ENCODE measurements at regions not wholly inside any gene's neighbourhood (a gene's known extent, or its start where the extent isn't known, plus 50 kb on each side); places are given as distances from the start of the nearest gene placed in this dataset.

- Histone ChIP-seq H3K4me2 (ENCODE audit: low read length, poor library complexity, severe bottlenecking) (no peak overlapping the region), H2BK15ac (ENCODE audit: low read depth, poor library complexity, severe bottlenecking) (no peak overlapping the region), H4K8ac (ENCODE audit: low read length) (no peak overlapping the region), H3K27ac (ENCODE audit: low read length, poor library complexity, severe bottlenecking) (no peak overlapping the region), H2BK5ac (ENCODE audit: low read depth, low read length, poor library complexity, severe bottlenecking) (no peak overlapping the region), H2BK120ac (ENCODE audit: low read depth, low read length) (no peak overlapping the region), H4K91ac (ENCODE audit: low read length) (no peak overlapping the region), H3K9ac (ENCODE audit: low read length) (no peak overlapping the region), H3K36me3 (ENCODE audit: control insufficient read depth in 1 of 2, insufficient read depth in 2 of 2, low read depth in 1 of 2, low read length in 2 of 2) (no peaks in the 10 kb centered on the region), H3K14ac (ENCODE audit: low read length in 2 of 2) (no peak overlapping the region), H3K79me1 (replicated peaks; ENCODE audit: low read length, poor library complexity, severe bottlenecking) (no peaks in the 10 kb centered on the region), H3K4ac (ENCODE audit: low read depth in 1 of 2, low read length in 2 of 2) (no peak overlapping the region), H2AFZ (ENCODE audit: low read depth, low read length) (no peak overlapping the region), H3K9me3 (ENCODE audit: control insufficient read depth, low read length) (no peaks in the 10 kb centered on the region), H2BK12ac (ENCODE audit: low read length in 2 of 2) (no peak overlapping the region), H3K4me1 (ENCODE audit: control insufficient read depth, insufficient read depth, low read depth, low read length) (peaks cover 2% of the 10 kb centered on the region), H3K4me3 (ENCODE audit: insufficient read depth in 1 of 2, low read depth in 1 of 2, low read length in 2 of 2) (no peak overlapping the region), H2AK5ac (ENCODE audit: low read length, severe bottlenecking) (no peak overlapping the region), H3K18ac (ENCODE audit: low read depth in 1 of 2, low read length in 2 of 2) (no peak overlapping the region), H3K27me3 (ENCODE audit: control insufficient read depth in 1 of 2, insufficient read depth in 1 of 2, low read length in 2 of 2) (no peaks in the 10 kb centered on the region), H3K23ac (ENCODE audit: low read length in 2 of 2) (no peak overlapping the region)
- no peak for DNase-seq
Measured at GRCh38 chr11:91970624-91971023, 254.0 kb upstream of the FAT3 start.

- Histone ChIP-seq H2AFZ (ENCODE audit: low read depth, low read length) (no peak overlapping the region), H2BK12ac (ENCODE audit: low read length in 2 of 2) (no peak overlapping the region), H3K23ac (ENCODE audit: low read length in 2 of 2) (no peak overlapping the region), H3K79me1 (replicated peaks; ENCODE audit: low read length, poor library complexity, severe bottlenecking) (no peaks in the 10 kb centered on the region), H3K27me3 (ENCODE audit: control insufficient read depth in 1 of 2, insufficient read depth in 1 of 2, low read length in 2 of 2) (no peaks in the 10 kb centered on the region), H3K27ac (ENCODE audit: low read length, poor library complexity, severe bottlenecking) (no peak overlapping the region), H3K4me3 (ENCODE audit: insufficient read depth in 1 of 2, low read depth in 1 of 2, low read length in 2 of 2) (no peak overlapping the region), H3K4ac (ENCODE audit: low read depth in 1 of 2, low read length in 2 of 2) (no peak overlapping the region), H3K9me3 (ENCODE audit: control insufficient read depth, low read length) (no peaks in the 10 kb centered on the region), H4K8ac (ENCODE audit: low read length) (no peak overlapping the region), H2BK15ac (ENCODE audit: low read depth, poor library complexity, severe bottlenecking) (no peak overlapping the region), H2BK5ac (ENCODE audit: low read depth, low read length, poor library complexity, severe bottlenecking) (no peak overlapping the region), H3K14ac (ENCODE audit: low read length in 2 of 2) (no peak overlapping the region), H4K91ac (ENCODE audit: low read length) (no peak overlapping the region), H2AK5ac (ENCODE audit: low read length, severe bottlenecking) (no peak overlapping the region), H3K36me3 (ENCODE audit: control insufficient read depth in 1 of 2, insufficient read depth in 2 of 2, low read depth in 1 of 2, low read length in 2 of 2) (no peaks in the 10 kb centered on the region), H2BK120ac (ENCODE audit: low read depth, low read length) (no peak overlapping the region), H3K18ac (ENCODE audit: low read depth in 1 of 2, low read length in 2 of 2) (no peak overlapping the region), H3K4me1 (ENCODE audit: control insufficient read depth, insufficient read depth, low read depth, low read length) (peaks cover 2% of the 10 kb centered on the region), H3K9ac (ENCODE audit: low read length) (no peak overlapping the region), H3K4me2 (ENCODE audit: low read length, poor library complexity, severe bottlenecking) (no peak overlapping the region)
- WGBS = 96% methylated on average over 2 of the region's 2 CpGs
- no peak for DNase-seq
Measured at GRCh38 chr11:91969486-91969885, 255.1 kb upstream of the FAT3 start.

GRCh38 chr11:91967691-91968045 lies 256.9 kb upstream of the FAT3 start:
- Histone ChIP-seq H2BK120ac (ENCODE audit: low read depth, low read length) (no peak overlapping the region), H4K8ac (ENCODE audit: low read length) (no peak overlapping the region), H4K91ac (ENCODE audit: low read length) (no peak overlapping the region), H3K27me3 (ENCODE audit: control insufficient read depth in 1 of 2, insufficient read depth in 1 of 2, low read length in 2 of 2) (no peaks in the 10 kb centered on the region), H3K4me3 (ENCODE audit: insufficient read depth in 1 of 2, low read depth in 1 of 2, low read length in 2 of 2) (no peak overlapping the region), H3K9me3 (ENCODE audit: control insufficient read depth, low read length) (no peaks in the 10 kb centered on the region), H2AK5ac (ENCODE audit: low read length, severe bottlenecking) (no peak overlapping the region), H3K4me2 (ENCODE audit: low read length, poor library complexity, severe bottlenecking) (no peak overlapping the region), H2AFZ (ENCODE audit: low read depth, low read length) (no peak overlapping the region), H3K4me1 (ENCODE audit: control insufficient read depth, insufficient read depth, low read depth, low read length) (peaks cover 1% of the 10 kb centered on the region), H2BK12ac (ENCODE audit: low read length in 2 of 2) (no peak overlapping the region), H3K79me1 (replicated peaks; ENCODE audit: low read length, poor library complexity, severe bottlenecking) (no peaks in the 10 kb centered on the region), H3K14ac (ENCODE audit: low read length in 2 of 2) (no peak overlapping the region), H3K4ac (ENCODE audit: low read depth in 1 of 2, low read length in 2 of 2) (no peak overlapping the region), H3K9ac (ENCODE audit: low read length) (no peak overlapping the region), H3K36me3 (ENCODE audit: control insufficient read depth in 1 of 2, insufficient read depth in 2 of 2, low read depth in 1 of 2, low read length in 2 of 2) (no peaks in the 10 kb centered on the region), H3K27ac (ENCODE audit: low read length, poor library complexity, severe bottlenecking) (no peak overlapping the region), H3K23ac (ENCODE audit: low read length in 2 of 2) (no peak overlapping the region), H2BK15ac (ENCODE audit: low read depth, poor library complexity, severe bottlenecking) (no peak overlapping the region), H2BK5ac (ENCODE audit: low read depth, low read length, poor library complexity, severe bottlenecking) (no peak overlapping the region), H3K18ac (ENCODE audit: low read depth in 1 of 2, low read length in 2 of 2) (no peak overlapping the region)
- DNase-seq = no peak
- 78% methylated on average over 1 of the region's 2 CpGs for WGBS

- Histone ChIP-seq H3K79me1 (replicated peaks; ENCODE audit: low read length, poor library complexity, severe bottlenecking) (no peaks in the 10 kb centered on the region), H4K91ac (ENCODE audit: low read length) (no peak overlapping the region), H2AK5ac (ENCODE audit: low read length, severe bottlenecking) (no peak overlapping the region), H4K8ac (ENCODE audit: low read length) (no peak overlapping the region), H2BK12ac (ENCODE audit: low read length in 2 of 2) (no peak overlapping the region), H3K4me2 (ENCODE audit: low read length, poor library complexity, severe bottlenecking) (no peak overlapping the region), H3K4ac (ENCODE audit: low read depth in 1 of 2, low read length in 2 of 2) (no peak overlapping the region), H3K14ac (ENCODE audit: low read length in 2 of 2) (no peak overlapping the region), H2AFZ (ENCODE audit: low read depth, low read length) (no peak overlapping the region), H3K23ac (ENCODE audit: low read length in 2 of 2) (no peak overlapping the region), H3K27me3 (ENCODE audit: control insufficient read depth in 1 of 2, insufficient read depth in 1 of 2, low read length in 2 of 2) (no peaks in the 10 kb centered on the region), H3K36me3 (ENCODE audit: control insufficient read depth in 1 of 2, insufficient read depth in 2 of 2, low read depth in 1 of 2, low read length in 2 of 2) (no peaks in the 10 kb centered on the region), H2BK5ac (ENCODE audit: low read depth, low read length, poor library complexity, severe bottlenecking) (no peak overlapping the region), H3K9me3 (ENCODE audit: control insufficient read depth, low read length) (peaks cover 5% of the 10 kb centered on the region), H2BK120ac (ENCODE audit: low read depth, low read length) (no peak overlapping the region), H3K27ac (ENCODE audit: low read length, poor library complexity, severe bottlenecking) (no peak overlapping the region), H2BK15ac (ENCODE audit: low read depth, poor library complexity, severe bottlenecking) (no peak overlapping the region), H3K9ac (ENCODE audit: low read length) (no peak overlapping the region), H3K18ac (ENCODE audit: low read depth in 1 of 2, low read length in 2 of 2) (no peak overlapping the region), H3K4me3 (ENCODE audit: insufficient read depth in 1 of 2, low read depth in 1 of 2, low read length in 2 of 2) (no peak overlapping the region), H3K4me1 (ENCODE audit: control insufficient read depth, insufficient read depth, low read depth, low read length) (no peaks in the 10 kb centered on the region)
- DNase-seq = no peak
Measured at GRCh38 chr11:91967026-91967690, 257.5 kb upstream of the FAT3 start.

All from mesenchymal stem cell (in vitro differentiated cells and primary cell).